Panc1 (cell line): ENCODE measurements at regions not wholly inside any gene's neighbourhood (a gene's known extent, or its start where the extent isn't known, plus 50 kb on each side); places are given as distances from the start of the nearest gene placed in this dataset.

ENCODE experiments used
- ATAC-seq: fragments of 200-7000 bp; cut with Tn5 transposase; 2 replicates; pipeline ENCODE4 v1.9.1; 2020; ENCODE audit warnings: mild to moderate bottlenecking, moderate library complexity
- BruUV-seq: library from RNA; stranded (reverse); fragments of 400-500 nt; replicated peaks from 2 replicates; lab custom pipeline; 2021; lab: Mats Ljungman, UMichigan
- CTCF ChIA-PET: fragments of 300-600 bp; sonication (Branson Sonifier 250); formaldehyde crosslinking; loops from one replicate; lab custom pipeline; 2022; ENCODE audit warnings: antibody characterized with exemption; lab: Charles Lee
- POLR2A ChIA-PET: fragments of 300-600 bp; sonication (Branson Sonifier 250); formaldehyde crosslinking; loops from one replicate; lab custom pipeline; 2022; ENCODE audit warnings: antibody characterized with exemption; lab: Charles Lee
- DNase-seq: peaks from one replicate; pipeline ENCODE4 v3.0.0-alpha.2; 2010; ENCODE audit warnings: low read depth, low spot score
- H3K27ac ChIP-seq: 2 replicates; pipeline ENCODE4 v1.5.1; 2011; ENCODE audit warnings: mild to moderate bottlenecking, low read length, inconsistent platforms
- H3K27me3 ChIP-seq: fragments of 200-500 bp; sonication (Bioruptor generic); 2 replicates; pipeline ENCODE4 v1.6.0; 2014; ENCODE audit warnings: low read length, inconsistent platforms; ENCODE audit not compliant: control insufficient read depth, insufficient read depth
- H3K36me3 ChIP-seq: fragments of 200-500 bp; sonication (Bioruptor generic); 2 replicates; pipeline ENCODE4 v1.5.1; 2014; ENCODE audit warnings: inconsistent platforms, mild to moderate bottlenecking, low read length, moderate library complexity; ENCODE audit not compliant: control insufficient read depth, insufficient read depth
- H3K4me1 ChIP-seq: 2 replicates; pipeline ENCODE4 v1.5.1; 2011; ENCODE audit warnings: inconsistent platforms, mild to moderate bottlenecking, low read length, moderate library complexity; ENCODE audit not compliant: control insufficient read depth, insufficient read depth
- H3K4me3 ChIP-seq, 2 experiments: 2 replicates each; pipeline ENCODE4 v1.5.1; 2011 to 2012; ENCODE audit warnings: low read depth in 2 of 2, low read length in 2 of 2, mild to moderate bottlenecking in 2 of 2, inconsistent platforms in 1 of 2, moderate library complexity in 1 of 2
- H3K9me3 ChIP-seq: fragments of 200-500 bp; sonication (Bioruptor generic); 2 replicates; pipeline ENCODE4 v1.5.1; 2014; ENCODE audit warnings: low read depth, mild to moderate bottlenecking, inconsistent platforms, low read length, moderate library complexity; ENCODE audit not compliant: control insufficient read depth, insufficient read depth
- POLR2AphosphoS5 ChIP-seq: IDR thresholded peaks from 2 replicates; pipeline ENCODE4 v1.6.1; 2012; ENCODE audit warnings: mild to moderate bottlenecking, low read depth, low read length, moderate library complexity
- SIN3A ChIP-seq: IDR thresholded peaks from 2 replicates; pipeline ENCODE4 v1.6.1; 2012; ENCODE audit warnings: low read depth, mild to moderate bottlenecking, low read length, moderate library complexity, borderline replicate concordance; ENCODE audit not compliant: insufficient read depth
- TCF7L2 ChIP-seq: IDR thresholded peaks from 2 replicates; pipeline ENCODE4 v1.6.1; 2011; ENCODE audit warnings: mild to moderate bottlenecking, low read depth, low read length, inconsistent platforms
- in situ Hi-C: cut with HindIII; loops from 2 replicates; pipeline ENCODE4 v1.10.0; 2016; ENCODE audit warnings: low sequenced_read_pairs, low pct_unique_long_range_greater_than_20kb
- intact Hi-C: fragments of 100-400 bp; cut with micrococcal nuclease; formaldehyde crosslinking; loops from one replicate; pipeline ENCODE4 v1.10.0; 2022; ENCODE audit not compliant: unreplicated experiment
- TF ChIP-seq, protein P1 (sequence below): fragments of 450-650 bp; IDR thresholded peaks from 2 replicates; pipeline ENCODE4 v1.5.1; 2017; ENCODE audit warnings: mild to moderate bottlenecking
- TF ChIP-seq, protein P2 (sequence below), 2 experiments: IDR thresholded peaks; 2 replicates each; pipeline ENCODE4 v1.6.1; 2011 to 2012; ENCODE audit warnings: low read depth in 2 of 2, control low read depth in 1 of 2, low read length in 1 of 2, mild to moderate bottlenecking in 1 of 2, moderate library complexity in 1 of 2; ENCODE audit not compliant: insufficient read depth in 1 of 2

- Histone ChIP-seq H3K27ac (no peak overlapping the region), H3K9me3 (peaks cover 7% of the 10 kb centered on the region; the same call in 1 of the 2 replicates), H3K4me3 (no peak overlapping the region), H3K27me3 (no peaks in the 10 kb centered on the region), H3K36me3 (no peaks in the 10 kb centered on the region), H3K4me1 (no peaks in the 10 kb centered on the region)
- ChIA-PET CTCF (no interaction called here), POLR2A (no interaction called here)
- DNase-seq, result no peak
- no peak for ATAC-seq
- in situ Hi-C loops, result no loop called here
- BruUV-seq, result no TSS peak
- TF ChIP-seq TCF7L2 (no peak), SIN3A (no peak), POLR2AphosphoS5 (no peak)
- TF ChIP-seq, protein P1, sequence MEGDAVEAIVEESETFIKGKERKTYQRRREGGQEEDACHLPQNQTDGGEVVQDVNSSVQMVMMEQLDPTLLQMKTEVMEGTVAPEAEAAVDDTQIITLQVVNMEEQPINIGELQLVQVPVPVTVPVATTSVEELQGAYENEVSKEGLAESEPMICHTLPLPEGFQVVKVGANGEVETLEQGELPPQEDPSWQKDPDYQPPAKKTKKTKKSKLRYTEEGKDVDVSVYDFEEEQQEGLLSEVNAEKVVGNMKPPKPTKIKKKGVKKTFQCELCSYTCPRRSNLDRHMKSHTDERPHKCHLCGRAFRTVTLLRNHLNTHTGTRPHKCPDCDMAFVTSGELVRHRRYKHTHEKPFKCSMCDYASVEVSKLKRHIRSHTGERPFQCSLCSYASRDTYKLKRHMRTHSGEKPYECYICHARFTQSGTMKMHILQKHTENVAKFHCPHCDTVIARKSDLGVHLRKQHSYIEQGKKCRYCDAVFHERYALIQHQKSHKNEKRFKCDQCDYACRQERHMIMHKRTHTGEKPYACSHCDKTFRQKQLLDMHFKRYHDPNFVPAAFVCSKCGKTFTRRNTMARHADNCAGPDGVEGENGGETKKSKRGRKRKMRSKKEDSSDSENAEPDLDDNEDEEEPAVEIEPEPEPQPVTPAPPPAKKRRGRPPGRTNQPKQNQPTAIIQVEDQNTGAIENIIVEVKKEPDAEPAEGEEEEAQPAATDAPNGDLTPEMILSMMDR, result no peak
- TF ChIP-seq, protein P2, sequence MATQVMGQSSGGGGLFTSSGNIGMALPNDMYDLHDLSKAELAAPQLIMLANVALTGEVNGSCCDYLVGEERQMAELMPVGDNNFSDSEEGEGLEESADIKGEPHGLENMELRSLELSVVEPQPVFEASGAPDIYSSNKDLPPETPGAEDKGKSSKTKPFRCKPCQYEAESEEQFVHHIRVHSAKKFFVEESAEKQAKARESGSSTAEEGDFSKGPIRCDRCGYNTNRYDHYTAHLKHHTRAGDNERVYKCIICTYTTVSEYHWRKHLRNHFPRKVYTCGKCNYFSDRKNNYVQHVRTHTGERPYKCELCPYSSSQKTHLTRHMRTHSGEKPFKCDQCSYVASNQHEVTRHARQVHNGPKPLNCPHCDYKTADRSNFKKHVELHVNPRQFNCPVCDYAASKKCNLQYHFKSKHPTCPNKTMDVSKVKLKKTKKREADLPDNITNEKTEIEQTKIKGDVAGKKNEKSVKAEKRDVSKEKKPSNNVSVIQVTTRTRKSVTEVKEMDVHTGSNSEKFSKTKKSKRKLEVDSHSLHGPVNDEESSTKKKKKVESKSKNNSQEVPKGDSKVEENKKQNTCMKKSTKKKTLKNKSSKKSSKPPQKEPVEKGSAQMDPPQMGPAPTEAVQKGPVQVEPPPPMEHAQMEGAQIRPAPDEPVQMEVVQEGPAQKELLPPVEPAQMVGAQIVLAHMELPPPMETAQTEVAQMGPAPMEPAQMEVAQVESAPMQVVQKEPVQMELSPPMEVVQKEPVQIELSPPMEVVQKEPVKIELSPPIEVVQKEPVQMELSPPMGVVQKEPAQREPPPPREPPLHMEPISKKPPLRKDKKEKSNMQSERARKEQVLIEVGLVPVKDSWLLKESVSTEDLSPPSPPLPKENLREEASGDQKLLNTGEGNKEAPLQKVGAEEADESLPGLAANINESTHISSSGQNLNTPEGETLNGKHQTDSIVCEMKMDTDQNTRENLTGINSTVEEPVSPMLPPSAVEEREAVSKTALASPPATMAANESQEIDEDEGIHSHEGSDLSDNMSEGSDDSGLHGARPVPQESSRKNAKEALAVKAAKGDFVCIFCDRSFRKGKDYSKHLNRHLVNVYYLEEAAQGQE (IDR thresholded peaks at IDR 0.05; ENCODE audit: insufficient read depth in 1 of 2, low read depth in 2 of 2, low read length in 1 of 2), result no peak
- intact Hi-C loops, result no loop called here
Measured at GRCh38 chr10:60564475-60564874, 174.8 kb upstream of the ANK3 start.

DNA sequence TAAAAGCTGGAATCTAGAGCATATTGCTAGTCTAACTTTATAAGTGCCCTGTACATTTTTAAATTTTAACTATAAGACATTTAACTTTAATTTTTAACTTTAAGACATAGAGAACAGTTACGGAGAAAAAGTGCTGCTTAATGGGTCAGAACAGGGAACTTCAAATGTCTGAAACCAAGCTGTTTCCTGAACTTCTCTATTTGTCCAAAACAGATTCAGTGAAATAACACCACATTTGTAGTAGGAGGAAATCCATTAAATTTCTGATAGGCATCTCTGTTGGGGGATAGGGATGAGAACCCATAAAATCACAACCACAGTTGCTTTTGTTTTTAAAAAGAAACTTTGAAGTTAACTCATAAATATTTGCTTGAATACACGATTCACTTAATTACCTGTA is 170.8 kb upstream of the ANK3 start:
- no peak overlapping the region for H3K27ac ChIP-seq
- no peak for DNase-seq
- TF ChIP-seq SIN3A (no peak), POLR2AphosphoS5 (no peak), TCF7L2 (no peak)
- TF ChIP-seq, protein P2 (IDR thresholded peaks at IDR 0.05; ENCODE audit: insufficient read depth in 1 of 2, low read depth in 2 of 2, low read length in 1 of 2), result no peak
- TF ChIP-seq, protein P1, result no peak
- no peak overlapping the region for H3K4me3 ChIP-seq
- H3K4me1 ChIP-seq, result no peaks in the 10 kb centered on the region
- ATAC-seq, result no peak
- CTCF ChIA-PET, result no interaction called here
- POLR2A ChIA-PET, result no interaction called here
- in situ Hi-C loops (no loop called here), intact Hi-C loops (no loop called here)
- H3K27me3 ChIP-seq, result no peaks in the 10 kb centered on the region
- H3K36me3 ChIP-seq, result no peaks in the 10 kb centered on the region
- no TSS peak for BruUV-seq
- peaks cover 7% of the 10 kb centered on the region; the same call in 1 of the 2 replicates for H3K9me3 ChIP-seq
